ENCODE measurements at regions not wholly inside any gene's neighbourhood (a gene's known extent, or its start where the extent isn't known, plus 50 kb on each side); places are given as distances from the start of the nearest gene placed in this dataset.

- no peak for TF ChIP-seq CTCF (IDR thresholded peaks at IDR 0.05)
- peaks cover 7% of the 10 kb centered on the region for H3K36me3 Mint-ChIP-seq (ENCODE audit: low read depth)
- peaks cover 18% of the 10 kb centered on the region for H3K9me3 Mint-ChIP-seq (ENCODE audit: low read depth)
- DNase-seq (ENCODE audit: low spot score): no peak
- no peak overlapping the region for H3K27ac Mint-ChIP-seq (ENCODE audit: unreplicated experiment)
- H3K27me3 Mint-ChIP-seq (ENCODE audit: low read depth): no peaks in the 10 kb centered on the region
- H3K4me3 Mint-ChIP-seq (ENCODE audit: unreplicated experiment): no peak overlapping the region
- no peaks in the 10 kb centered on the region for H3K4me1 Mint-ChIP-seq (ENCODE audit: low read depth)
Measured at GRCh38 chr1:55801481-55801880, 586.3 kb upstream of the USP24 start.

- Mint-ChIP-seq H3K4me3 (ENCODE audit: unreplicated experiment) (no peak overlapping the region), H3K4me1 (ENCODE audit: low read depth) (no peaks in the 10 kb centered on the region), H3K9me3 (ENCODE audit: low read depth) (peaks cover 18% of the 10 kb centered on the region), H3K27me3 (ENCODE audit: low read depth) (no peaks in the 10 kb centered on the region), H3K27ac (ENCODE audit: unreplicated experiment) (no peak overlapping the region), H3K36me3 (ENCODE audit: low read depth) (peaks cover 2% of the 10 kb centered on the region)
- no peak for TF ChIP-seq CTCF (IDR thresholded peaks at IDR 0.05)
- no peak for DNase-seq (ENCODE audit: low spot score)
Measured at GRCh38 chr1:55800503-55800902, 585.3 kb upstream of the USP24 start.

GRCh38 chr1:55793856-55794255 lies 578.7 kb upstream of the USP24 start:
- H3K4me3 Mint-ChIP-seq (ENCODE audit: unreplicated experiment): no peak overlapping the region
- no peak for DNase-seq (ENCODE audit: low spot score)
- H3K36me3 Mint-ChIP-seq (ENCODE audit: low read depth): peaks cover 2% of the 10 kb centered on the region
- H3K27ac Mint-ChIP-seq (ENCODE audit: unreplicated experiment): no peak overlapping the region
- no peak for TF ChIP-seq CTCF (IDR thresholded peaks at IDR 0.05)
- H3K27me3 Mint-ChIP-seq (ENCODE audit: low read depth): no peaks in the 10 kb centered on the region
- H3K4me1 Mint-ChIP-seq (ENCODE audit: low read depth): no peaks in the 10 kb centered on the region
- H3K9me3 Mint-ChIP-seq (ENCODE audit: low read depth): peaks cover 8% of the 10 kb centered on the region

GRCh38 chr1:55792870-55793269 lies 577.7 kb upstream of the USP24 start:
- Mint-ChIP-seq H3K4me1 (ENCODE audit: low read depth) (no peaks in the 10 kb centered on the region), H3K27me3 (ENCODE audit: low read depth) (no peaks in the 10 kb centered on the region), H3K9me3 (ENCODE audit: low read depth) (peaks cover 2% of the 10 kb centered on the region), H3K27ac (ENCODE audit: unreplicated experiment) (no peak overlapping the region), H3K36me3 (ENCODE audit: low read depth) (no peaks in the 10 kb centered on the region), H3K4me3 (ENCODE audit: unreplicated experiment) (no peak overlapping the region)
- no peak for TF ChIP-seq CTCF (IDR thresholded peaks at IDR 0.05)
- DNase-seq (ENCODE audit: low spot score): no peak

GRCh38 chr1:55789466-55789865 lies 574.3 kb upstream of the USP24 start:
- Mint-ChIP-seq H3K27me3 (ENCODE audit: low read depth) (no peaks in the 10 kb centered on the region), H3K27ac (ENCODE audit: unreplicated experiment) (no peak overlapping the region), H3K9me3 (ENCODE audit: low read depth) (peaks cover 2% of the 10 kb centered on the region), H3K36me3 (ENCODE audit: low read depth) (no peaks in the 10 kb centered on the region), H3K4me3 (ENCODE audit: unreplicated experiment) (no peak overlapping the region), H3K4me1 (ENCODE audit: low read depth) (no peaks in the 10 kb centered on the region)
- TF ChIP-seq CTCF (IDR thresholded peaks at IDR 0.05): no peak
- DNase-seq (ENCODE audit: low spot score): no peak

All from chondrocyte (in vitro differentiated cells).